ENCODE measurements at regions not wholly inside any gene's neighbourhood (a gene's known extent, or its start where the extent isn't known, plus 50 kb on each side); places are given as distances from the start of the nearest gene placed in this dataset.
"Not testable (repeated sequence)": the region's sequence is repeated elsewhere in the genome, so short reads cannot be mapped to it uniquely, and the experiment has no call there.

DNA sequence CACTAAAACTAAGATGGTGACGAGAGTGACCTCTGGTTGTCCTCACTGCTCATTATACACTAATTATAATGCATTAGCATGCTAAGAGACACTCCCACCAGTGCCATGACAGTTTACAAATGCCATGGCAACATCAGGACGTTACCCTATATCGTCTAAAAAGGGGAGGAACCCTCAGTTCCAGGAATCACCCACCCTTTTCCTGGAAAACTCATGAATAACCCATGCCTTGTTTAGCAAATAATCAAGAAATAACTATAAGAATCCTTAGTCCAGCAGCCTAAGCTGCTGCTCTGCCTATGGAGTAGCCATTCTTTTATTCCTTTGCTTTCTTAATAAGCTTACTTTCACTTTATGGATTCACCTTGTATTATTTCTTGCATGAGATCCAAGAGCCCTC is 432.1 kb downstream of the ZNF536 start:
- DNase-seq: not testable (repeated sequence)

DNA sequence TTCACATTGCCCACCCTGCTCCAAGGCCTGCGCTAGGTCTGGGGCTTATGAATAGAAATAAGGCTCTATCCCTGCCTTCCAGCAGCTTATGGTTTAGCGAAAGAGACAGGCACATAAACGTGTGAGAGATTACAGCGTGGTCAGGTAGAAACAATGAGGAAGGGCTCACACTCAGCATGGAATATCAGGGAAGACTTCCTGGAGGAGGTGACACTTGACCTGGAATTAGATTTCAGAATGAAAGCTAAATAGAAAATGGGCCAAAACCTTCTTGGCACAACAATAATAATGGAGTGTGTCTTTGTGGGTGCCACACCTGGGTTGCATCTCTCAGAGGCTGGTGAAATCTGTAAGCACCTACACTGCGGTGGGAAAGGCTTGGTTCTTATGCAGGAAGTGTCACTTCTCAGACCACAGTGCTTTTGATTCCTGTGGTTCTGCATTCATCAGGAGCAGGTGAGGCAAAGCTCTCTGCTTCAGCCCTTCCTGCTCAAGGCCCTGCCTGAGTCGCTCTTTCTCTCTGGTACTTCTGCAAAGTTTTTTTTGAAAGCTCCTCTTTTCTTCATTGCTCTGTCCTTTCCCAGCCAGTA is 430.3 kb downstream of the ZNF536 start:
- no peak for DNase-seq

DNA sequence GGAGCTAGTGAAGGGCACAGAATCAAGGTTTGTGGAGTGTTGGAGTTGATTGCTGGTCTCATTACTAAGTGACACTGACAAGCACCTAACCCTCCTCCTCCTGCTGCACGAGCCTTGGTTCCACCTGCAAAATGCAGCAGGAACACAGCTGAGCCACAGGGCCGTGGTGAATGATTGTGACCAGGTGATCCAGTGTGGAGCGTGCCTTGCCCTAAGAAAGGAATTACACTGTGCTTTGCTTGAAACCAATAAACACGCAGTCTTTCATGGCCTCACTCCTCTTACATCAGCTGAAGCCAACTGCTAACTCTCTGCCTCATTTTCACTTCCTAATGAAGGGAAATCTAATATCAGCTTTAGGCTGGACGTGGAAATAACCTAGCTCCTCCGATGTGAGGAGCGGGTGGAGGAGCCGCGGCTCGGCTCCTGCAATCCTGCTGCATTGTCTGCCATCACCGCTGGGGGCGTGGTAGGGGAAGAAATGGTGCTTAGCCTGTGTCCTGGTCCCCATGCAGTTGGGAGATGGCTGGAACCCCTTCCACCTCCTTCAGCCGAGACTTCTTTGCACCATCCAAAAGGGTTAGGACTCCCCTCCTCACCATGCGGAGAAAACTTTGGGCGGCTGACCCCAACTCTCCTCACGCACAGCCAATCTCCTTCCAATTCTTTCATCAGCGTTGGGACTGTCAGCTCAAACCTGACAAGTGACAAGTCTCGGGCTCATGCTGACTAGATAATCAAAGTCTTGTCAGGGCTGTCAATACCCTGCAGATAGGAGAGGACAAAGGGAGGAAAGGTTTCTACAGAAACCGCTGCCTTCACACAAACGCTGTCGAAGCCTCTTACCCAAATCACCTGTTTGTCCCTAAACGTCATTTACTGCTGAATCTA is 427.9 kb downstream of the ZNF536 start:
- no peak for DNase-seq

DNA sequence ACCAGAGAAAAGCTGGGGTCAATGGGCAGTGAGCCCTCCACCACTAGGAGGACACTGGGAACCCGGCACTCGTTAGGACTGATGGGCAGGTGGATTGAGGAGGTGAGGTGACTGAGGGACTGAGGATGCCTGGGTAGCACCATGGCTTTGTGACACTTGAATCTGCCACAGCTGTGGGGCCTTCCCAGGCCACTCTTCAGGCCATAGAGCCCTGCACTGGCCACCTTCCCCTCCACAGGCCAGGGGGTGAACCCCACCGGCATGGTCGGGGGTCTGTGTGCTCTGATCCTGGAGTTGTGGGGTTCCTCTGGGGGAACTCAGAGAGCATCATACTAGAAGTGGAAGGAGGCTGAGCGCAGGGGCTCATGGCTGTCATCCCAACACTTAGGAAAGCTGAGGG is 423.5 kb downstream of the ZNF536 start:
- DNase-seq: no peak

DNA sequence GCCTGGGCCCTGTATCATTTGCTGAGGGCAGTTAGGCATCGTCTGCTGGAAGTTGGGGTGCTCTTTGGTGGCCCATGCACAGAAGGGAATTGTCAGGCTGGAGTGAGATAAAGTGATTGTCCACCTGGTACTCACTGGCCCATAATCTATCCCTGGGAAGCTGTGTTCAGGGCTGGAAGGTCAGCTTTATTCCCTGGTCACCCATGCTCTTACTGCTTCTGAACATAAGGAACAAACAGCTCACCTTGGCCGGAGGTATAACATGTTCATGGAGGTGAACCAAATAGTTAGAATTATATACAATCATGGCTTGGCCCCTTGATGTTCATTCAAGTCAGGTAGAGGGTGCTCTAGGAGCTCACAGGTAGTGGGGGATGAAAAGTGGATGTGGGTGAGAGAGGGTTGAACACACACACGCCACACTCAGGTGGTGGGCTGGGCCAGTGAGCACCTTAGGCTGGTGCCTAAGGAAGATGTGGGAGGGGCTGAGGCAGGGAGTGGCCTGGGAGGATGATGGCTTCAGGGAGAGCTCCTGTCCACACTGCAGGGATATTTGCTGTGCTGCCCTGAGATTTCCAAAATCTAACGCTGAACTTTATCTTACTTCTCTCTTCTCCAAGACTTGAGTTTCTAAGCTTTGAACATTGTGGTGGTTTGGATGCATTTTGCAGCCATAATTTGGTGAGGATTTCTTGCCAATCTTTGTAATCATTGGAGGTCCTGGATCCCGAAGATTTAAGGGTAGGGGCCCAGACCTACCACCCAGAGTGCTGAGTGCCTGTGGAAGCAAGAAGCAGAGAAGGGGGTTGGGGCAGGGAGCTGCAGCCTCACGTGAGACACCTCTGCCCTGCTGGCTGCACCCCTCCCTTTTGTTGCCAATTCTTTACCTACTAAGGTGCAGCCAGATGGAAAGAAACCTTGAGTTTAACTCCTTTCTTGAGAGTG is 420.6 kb downstream of the ZNF536 start:
- DNase-seq: no peak

DNA sequence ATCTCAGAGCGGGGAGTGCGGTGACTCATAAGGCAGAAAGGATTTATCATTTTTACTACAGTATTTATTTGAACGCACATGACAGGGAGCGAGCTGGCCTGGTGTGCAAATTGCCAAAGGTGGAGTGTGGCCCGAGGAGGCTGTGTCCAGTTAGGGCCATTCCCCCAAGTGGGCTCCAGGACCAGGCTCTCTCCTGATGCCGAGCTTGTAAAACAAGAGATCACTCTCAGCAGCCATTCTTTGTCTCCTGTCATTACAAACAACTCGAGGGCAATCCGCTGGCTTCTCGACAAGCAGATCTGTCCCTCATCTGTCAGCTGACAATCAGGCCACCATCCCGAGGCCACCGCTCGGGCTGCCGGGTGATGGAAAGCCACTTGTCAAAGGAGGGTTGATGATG is 418.9 kb downstream of the ZNF536 start:
- DNase-seq: no peak

DNA sequence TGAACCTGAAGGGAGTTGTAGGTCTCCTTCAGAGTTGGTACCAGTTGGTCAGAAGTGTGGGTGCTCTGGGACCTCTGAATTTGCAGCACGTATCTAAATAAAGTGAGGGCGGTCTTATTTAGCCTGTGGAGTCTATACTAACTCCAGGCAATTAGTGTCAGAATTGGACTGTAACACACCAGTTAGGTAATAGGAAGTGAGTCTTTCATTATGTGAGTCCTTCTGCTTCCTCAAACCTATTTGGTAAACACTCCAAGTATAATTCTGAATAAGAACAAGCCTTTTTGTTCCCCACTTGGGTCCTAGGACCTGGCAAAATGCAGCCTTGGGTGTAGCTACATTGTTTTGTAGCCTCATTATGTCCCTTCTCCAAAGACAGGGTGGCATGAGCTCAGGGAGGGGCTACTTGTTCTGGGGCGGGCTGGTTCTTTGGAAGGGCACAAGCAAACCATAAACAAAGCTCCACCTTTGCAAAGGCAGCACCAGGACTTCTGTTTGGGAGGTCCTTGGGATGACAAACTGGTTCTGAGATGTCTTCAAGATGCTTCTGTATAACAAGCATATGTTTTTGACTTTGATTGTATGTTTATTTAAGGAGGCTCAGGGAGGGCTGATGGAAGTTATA is 418.0 kb downstream of the ZNF536 start:
- DNase-seq: no peak

DNA sequence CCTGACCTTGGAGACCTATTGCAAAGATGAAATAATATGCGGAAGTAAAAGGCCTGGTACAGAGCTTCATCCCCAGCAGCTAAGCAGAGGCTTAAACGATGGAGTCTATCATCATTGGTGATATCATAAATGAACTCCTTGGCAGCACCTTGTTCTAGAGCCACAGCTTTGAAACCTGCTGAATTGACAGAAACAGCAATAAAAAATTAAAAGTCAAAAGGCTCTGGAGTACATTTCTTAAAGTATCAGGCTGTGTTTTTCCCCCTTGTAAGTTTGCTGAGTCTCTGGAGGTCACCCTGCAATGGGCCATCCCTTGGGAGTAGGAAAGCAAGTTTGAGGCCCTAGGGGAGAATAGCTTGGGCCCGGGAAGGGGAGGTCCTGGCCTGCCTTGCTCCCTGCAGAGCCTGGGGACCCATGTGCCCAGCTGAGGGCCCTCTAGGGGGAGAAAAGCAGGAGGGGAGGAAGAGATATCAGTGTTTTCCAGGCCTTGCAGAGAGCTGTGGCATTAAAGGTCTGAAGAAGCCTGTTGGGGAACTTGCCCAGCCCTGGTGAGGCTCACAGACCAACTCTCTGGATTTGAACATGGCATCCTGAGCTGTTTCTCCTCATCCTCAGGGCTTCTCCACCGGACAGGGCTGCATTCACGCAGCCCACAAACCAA is 416.1 kb downstream of the ZNF536 start:
- no peak for DNase-seq

DNA sequence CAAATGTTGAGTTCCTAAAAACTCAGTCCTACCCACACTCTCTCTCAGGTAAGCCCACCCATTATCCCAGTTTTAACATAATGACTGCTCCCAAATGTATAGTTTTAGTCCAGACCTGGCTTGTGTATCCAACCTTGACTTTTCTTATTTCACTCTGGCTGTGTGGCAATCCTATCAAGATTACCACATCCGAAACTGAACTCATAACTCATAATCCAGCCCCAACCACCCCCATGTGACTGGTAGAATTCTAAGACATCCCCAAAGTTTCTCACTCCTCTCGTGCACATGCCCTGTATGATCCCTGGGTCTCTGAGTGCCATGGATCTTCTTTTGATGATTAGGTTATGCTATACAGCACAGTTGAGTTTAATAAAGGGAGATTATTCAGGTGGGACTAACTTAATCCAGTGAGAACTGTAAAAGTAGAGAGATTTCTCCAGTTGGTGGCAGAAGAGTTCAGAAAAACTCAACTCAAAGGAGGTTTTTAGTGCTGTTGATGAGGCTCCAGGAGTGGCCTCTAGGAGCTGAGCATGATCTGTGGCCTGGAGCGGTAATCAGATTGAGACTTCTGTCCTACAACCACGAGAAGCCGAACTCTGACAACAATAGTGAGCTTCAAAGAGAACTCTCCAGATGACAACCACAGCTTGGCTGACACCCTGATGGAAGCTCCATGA is 413.4 kb downstream of the ZNF536 start:
- DNase-seq: no peak

DNA sequence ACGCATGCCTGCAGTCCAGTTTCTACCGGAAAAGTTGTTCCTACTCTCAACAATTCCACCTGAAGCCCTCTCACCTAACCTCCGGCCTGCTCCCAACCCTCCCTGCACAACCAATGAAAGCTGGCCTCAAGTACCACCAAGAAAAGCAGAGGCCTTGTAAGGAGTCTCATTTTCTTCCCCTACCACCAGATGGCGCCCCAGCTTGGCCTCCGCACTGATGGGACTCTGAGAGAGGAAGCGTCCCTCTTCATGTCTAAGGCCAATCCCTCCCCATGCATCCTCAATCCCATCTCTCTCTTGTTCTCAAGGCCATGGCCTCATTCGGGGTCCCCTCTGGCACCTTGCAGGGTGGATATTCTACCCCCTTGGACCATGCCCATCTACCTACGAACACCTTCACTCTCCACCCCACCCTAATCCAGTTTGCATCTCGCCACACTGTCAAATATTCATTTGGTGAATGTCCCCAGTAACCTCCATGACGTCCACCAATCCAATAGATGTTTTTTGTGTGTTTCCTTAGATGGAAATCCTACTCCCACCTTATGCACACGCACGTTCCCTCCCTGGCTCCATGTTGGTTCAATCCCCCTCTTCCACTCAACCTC is 412.8 kb downstream of the ZNF536 start:
- DNase-seq: no peak

DNA sequence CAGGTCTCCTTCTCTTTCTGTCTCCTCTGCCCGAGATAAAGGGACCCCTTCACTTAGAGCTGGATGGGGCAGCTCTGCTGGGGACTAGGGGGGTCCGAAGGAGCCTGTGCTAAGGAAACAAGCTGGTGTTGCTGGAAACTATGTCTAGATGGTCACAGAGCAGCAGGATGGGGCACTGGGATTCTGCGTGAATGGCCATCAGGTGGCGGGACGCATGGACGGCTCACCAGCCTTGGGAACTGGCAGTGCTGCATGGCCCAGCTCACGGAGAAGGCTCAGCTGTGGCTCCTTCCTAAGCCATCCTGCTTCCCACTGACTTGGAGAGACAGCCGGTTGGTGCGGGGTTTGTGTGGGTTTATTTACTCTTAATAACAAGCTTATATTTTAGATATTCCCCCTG is 411.8 kb downstream of the ZNF536 start:
- DNase-seq: no peak

DNA sequence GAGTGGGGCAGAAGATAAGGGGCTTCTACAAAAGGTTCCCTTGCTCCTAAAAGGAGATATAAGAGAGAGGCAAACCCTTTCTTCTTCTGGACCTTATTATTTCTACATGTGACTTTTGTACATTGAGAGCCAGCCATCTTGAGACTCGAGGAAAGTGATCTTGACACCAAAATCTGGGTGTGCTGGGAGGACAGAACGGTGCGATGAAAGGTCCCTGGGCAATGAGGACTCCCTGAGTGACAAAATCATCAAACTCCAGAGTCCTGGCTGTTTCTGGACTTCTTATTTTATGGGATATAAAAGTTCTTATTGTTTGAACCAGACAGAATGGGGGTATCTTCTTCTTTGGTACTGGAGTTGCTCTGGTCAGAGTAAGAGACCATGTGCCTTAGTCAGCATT is 411.0 kb downstream of the ZNF536 start:
- DNase-seq: no peak

DNA sequence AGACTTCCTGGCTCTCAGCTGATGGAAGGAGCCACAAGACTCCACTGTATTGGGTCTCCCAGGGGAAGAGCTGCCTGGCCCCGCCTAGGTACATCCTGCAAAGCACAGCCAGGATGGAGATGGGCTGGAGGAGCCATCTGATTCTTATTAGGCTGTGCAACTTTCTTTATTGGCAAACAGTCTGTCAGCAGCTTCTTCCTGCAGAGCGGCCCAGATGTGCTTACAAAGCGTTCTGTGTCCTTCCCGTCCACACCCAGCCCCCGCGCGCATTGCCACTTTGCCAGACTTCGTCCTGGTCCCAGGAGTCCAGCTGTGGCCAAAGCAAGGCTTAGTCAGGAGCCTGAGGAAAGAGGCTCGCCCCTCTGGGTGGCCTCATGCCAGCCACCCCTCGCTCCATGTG is 409.3 kb downstream of the ZNF536 start:
- DNase-seq: no peak

DNA sequence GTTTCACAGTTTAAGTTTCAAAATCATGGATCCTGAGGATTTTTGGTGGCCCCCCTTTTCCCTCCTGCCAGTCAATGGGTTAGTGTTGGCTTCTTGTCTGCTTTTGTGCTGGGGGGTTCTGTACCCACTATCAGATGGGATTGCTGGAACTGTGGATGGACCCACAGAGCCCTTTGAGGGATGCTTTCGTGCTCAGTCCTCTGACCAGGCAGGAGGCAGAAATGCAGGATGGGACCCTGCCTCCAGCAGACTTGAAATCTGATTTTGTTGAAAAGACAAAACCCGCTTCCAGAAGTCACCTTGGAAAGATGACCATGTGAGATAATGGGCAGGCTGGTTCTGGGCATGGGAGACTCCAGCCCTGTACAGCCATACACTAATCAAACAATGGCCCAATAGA is 408.9 kb downstream of the ZNF536 start:
- DNase-seq: no peak

DNA sequence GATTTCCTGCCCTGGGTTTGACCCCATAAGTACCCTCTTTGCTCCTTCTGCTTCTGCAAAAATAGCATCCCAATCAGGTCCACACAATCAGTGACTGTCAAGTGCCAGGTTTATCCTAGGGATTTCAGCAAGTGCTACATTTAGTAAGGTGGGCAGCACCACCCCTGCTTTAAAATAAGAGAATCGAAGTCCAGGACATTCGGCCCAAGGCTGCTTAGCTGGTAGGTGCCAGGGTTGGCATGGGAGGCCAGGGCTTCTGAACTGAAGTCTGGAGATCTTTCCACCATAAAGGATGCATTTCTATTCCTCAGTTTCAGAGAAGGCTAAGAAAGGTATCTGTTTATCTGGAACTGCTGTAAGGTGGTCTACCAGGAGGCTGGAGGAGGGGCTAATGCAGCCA is 408.3 kb downstream of the ZNF536 start:
- no peak for DNase-seq

DNA sequence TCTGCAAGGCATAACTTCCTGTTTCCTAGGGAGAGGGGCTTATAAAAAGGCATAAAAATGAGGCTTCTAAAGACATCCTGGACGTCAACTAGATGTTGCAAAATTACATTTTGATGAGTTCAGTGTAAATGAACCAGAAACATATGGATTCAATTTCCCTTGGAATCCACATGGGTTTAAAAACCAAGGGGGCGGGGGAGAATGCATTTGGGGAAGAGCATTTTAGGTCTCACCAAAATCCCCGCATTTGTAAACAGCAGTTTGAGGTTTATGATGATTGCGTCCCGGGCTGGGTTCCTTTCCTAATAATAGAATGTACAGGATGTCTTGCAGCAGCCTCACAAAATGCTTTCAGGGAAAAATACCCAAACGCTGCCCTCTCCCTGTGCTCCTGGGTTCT is 407.8 kb downstream of the ZNF536 start:
- no peak for DNase-seq

DNA sequence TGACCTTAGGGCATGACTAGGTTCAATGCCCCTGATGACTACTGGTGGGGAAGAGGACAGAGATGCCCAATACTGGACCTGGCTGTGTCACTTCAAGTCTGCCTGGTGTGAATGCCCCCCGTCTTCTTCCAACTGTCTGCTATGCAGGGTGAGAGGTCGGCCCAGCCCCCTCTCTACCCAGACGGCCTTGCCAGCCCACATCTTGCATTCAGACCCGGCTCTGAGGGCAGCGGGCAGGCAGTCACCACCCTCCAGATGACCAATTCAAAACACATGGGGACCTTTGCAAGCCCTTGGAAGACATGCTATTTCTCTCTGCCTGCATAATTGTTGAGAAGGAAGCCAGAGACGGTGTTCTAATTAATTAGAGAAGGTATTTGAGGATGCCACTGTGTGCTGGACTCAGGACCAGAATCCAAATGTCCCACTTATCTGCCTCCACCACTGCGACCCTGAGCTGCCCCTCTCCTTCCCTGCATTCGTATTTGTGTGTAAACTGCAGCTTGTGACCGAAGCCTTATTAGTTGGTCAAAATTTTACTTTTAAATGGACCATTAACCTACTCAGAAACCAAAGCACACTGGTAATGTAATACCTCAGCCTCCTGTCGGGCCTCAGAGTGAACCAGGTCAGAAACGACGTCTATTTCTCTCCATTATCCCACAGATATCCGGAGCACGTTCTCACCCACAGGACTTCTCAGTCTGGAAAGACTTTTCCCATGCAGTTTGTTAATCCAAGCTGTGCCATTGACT is 407.0 kb downstream of the ZNF536 start:
- DNase-seq: no peak

DNA sequence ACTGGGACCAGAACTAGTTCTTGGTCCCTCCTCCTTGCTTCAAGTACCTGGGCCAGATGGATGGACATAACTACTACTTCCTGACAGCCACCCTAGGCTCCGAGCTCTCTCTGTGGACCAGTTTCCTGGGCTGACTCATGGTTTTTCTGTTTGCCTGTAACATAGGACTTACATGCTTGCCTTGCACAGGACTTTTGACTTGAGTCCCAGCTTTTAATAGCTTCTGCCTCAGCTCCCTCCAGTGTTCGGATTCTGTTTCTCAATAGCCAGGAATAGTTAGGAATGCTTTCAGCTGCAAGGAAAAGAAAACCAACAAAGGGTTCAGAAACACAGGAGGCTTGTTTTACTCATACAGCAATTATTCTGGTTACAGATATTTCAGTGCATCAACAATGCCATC is 405.9 kb downstream of the ZNF536 start:
- no peak for DNase-seq

DNA sequence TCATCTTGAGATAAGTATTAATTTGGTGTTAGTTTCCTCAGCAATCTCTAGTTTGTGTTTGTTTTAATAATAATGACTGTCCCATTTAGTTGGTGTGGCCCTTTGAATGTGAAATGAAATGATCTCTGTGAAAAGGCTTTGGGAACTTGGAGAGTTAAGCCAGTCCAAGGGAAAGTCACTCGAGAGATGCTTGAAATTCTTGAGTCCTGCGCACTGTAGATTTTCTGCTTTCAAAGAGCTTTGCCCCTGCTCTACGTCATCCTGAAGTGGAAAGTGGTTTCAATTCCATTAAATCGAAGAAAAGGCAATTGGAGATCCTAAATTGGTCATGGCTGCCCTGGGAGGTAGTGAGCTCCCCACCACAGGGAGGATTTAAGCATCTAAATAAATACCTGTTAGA is 403.8 kb downstream of the ZNF536 start:
- DNase-seq: no peak

DNA sequence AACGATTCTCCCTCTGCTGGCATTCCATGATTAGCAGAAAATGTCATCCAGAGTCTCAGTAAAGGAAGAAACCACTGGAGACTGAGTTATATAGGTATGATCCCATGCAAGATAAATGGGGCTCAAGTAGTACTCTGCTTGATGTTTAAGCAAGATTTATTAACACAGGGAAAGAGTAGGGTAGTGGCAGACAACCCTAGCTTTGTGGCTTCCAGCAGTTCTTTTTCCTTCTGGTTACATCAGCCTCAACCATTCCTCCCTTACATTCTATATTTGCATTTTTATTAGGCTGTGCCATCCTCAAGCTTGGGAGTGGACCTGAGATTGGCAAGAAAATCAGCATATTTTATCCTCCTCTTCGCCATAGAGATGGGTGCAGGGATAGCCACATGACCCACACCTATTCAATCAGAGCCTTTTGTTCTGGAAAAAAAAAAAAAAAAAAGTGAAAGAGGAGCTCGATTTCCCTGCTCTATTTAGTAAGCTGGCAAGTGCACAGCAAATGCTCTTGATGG is 402.1 kb downstream of the ZNF536 start:
- DNase-seq: no peak

DNA sequence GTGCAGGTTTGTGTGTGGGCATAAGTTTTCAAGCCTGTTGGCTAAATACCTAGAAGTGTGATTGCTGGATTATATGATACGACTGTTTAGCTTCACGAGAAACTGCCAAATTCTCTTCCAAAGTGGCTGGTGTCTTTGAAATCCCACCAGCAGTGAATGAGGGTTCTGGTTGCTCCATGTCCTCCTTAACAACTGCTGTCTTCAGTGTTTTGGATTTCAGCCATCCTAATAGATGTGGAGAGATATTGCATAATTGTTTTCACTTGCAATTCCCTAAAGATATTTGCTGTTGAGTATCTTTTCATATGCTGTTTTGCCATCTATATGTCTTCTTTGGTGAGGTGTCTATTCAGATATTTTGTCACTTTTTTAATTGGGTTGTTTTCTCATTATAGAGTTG is 390.5 kb downstream of the ZNF536 start:
- DNase-seq: no peak

Data from COR-L47 (cell line).